ENCODE measurements at regions not wholly inside any gene's neighbourhood (a gene's known extent, or its start where the extent isn't known, plus 50 kb on each side); places are given as distances from the start of the nearest gene placed in this dataset. TPM values are rescaled to one million over a fixed set of nuclear protein-coding genes. Genes with fewer than 3 reads are reported as not detected.

DNA sequence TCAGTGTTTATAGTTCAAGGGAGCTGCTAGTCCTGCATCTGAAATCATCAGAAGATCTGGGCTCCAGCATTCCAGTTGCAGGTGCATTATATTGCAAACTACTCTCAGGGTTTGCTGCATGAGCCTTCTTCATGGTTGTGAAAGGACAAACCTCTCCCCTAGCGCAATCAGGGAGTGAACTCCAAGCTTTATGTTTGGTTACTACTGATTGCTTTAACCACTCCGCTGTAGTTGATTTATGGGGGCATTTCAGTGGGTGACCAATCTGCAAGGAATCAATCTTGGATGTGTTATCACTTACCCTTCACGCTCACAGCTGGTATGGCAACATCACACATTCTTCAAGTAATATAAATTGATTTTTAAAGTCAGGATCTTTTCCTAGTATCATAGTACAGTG lies 552.1 kb downstream of the SPOCK3 start:
- Histone ChIP-seq H3K4me3 (ENCODE audit: control extremely low read depth in 1 of 5, extremely low read depth in 1 of 5, insufficient read depth in 1 of 5, low read depth in 2 of 5, low read length in 4 of 5) (no peak overlapping the region), H3K27ac (ENCODE audit: low read length in 2 of 2) (no peak overlapping the region), H3K27me3 (replicated peaks in 1 of 4; ENCODE audit: control extremely low read depth in 1 of 4, control insufficient read depth in 3 of 4, insufficient read depth in 4 of 4, low read length in 3 of 4) (no peaks in the 10 kb centered on the region), H3K4me2 (replicated peaks; ENCODE audit: low read depth, low read length, poor library complexity, severe bottlenecking) (no peak overlapping the region), H4K20me1 (ENCODE audit: control insufficient read depth, insufficient read depth, low read length, poor library complexity, severe bottlenecking) (no peaks in the 10 kb centered on the region), H2AFZ (ENCODE audit: insufficient read depth, low read depth, low read length, poor library complexity, severe bottlenecking) (no peak overlapping the region), H3K4me1 (ENCODE audit: control insufficient read depth in 2 of 2, insufficient read depth in 2 of 2, low read length in 2 of 2) (no peaks in the 10 kb centered on the region), H3K79me2 (ENCODE audit: control insufficient read depth, insufficient read depth, low read length) (no peaks in the 10 kb centered on the region), H3K9ac (ENCODE audit: low read length) (no peak overlapping the region), H3K36me3 (replicated peaks in 1 of 2; ENCODE audit: control extremely low read depth in 1 of 2, control insufficient read depth in 1 of 2, extremely low read depth in 1 of 2, insufficient read depth in 2 of 2, low read length in 1 of 2) (no peaks in the 10 kb centered on the region), H3K9me3 (ENCODE audit: control extremely low read depth in 1 of 3, control insufficient read depth in 2 of 3, insufficient read depth in 1 of 3, low read length in 2 of 3) (no peaks in the 10 kb centered on the region)
- CTCF ChIA-PET = no interaction called here
- intact Hi-C loops (cut with micrococcal nuclease) = no loop called here
- DNase-seq (no peak), ATAC-seq (ENCODE audit: low read depth) (no peak)
- WGBS (ENCODE audit: insufficient coverage) = no CpG with 5 or more reads among the region's 3 CpGs
- H3K27me3 Mint-ChIP-seq = no peaks in the 10 kb centered on the region
- no peaks in the 10 kb centered on the region for H3K9me3 Mint-ChIP-seq (ENCODE audit: insufficient read depth)
- no peak overlapping the region for H3K4me3 Mint-ChIP-seq
- POLR2A ChIA-PET = no interaction called here
- H3K4me1 Mint-ChIP-seq = no peaks in the 10 kb centered on the region
- no peak overlapping the region for H3K27ac Mint-ChIP-seq
- TF ChIP-seq, protein P1, sequence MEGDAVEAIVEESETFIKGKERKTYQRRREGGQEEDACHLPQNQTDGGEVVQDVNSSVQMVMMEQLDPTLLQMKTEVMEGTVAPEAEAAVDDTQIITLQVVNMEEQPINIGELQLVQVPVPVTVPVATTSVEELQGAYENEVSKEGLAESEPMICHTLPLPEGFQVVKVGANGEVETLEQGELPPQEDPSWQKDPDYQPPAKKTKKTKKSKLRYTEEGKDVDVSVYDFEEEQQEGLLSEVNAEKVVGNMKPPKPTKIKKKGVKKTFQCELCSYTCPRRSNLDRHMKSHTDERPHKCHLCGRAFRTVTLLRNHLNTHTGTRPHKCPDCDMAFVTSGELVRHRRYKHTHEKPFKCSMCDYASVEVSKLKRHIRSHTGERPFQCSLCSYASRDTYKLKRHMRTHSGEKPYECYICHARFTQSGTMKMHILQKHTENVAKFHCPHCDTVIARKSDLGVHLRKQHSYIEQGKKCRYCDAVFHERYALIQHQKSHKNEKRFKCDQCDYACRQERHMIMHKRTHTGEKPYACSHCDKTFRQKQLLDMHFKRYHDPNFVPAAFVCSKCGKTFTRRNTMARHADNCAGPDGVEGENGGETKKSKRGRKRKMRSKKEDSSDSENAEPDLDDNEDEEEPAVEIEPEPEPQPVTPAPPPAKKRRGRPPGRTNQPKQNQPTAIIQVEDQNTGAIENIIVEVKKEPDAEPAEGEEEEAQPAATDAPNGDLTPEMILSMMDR (IDR thresholded peaks at IDR 0.05) = no peak
- no peak for TF ChIP-seq EZH2 (IDR thresholded peaks at IDR 0.05; ENCODE audit: borderline replicate concordance, insufficient read depth, low read depth, low read length, poor library complexity, severe bottlenecking)

Small RNA genes in the stretch of these regions (small RNA-seq; reads per million reads assigned to genes)
- not detected for gene RF00019 (ENCODE audit: insufficient read length, low read depth, low replicate concordance)
